Endothelial cell of umbilical vein (primary cell): ENCODE measurements at regions not wholly inside any gene's neighbourhood (a gene's known extent, or its start where the extent isn't known, plus 50 kb on each side); places are given as distances from the start of the nearest gene placed in this dataset.

ENCODE experiments used
- BruUV-seq: library from RNA; stranded (reverse); fragments of 400-500 nt; replicated peaks from 2 replicates; lab custom pipeline; 2021; lab: Mats Ljungman, UMichigan
- CTCF ChIA-PET: fragments of 300-600, 350-600 bp; sonication (Branson Sonifier 250); formaldehyde crosslinking; loops from one replicate; lab custom pipeline; 2021; ENCODE audit warnings: antibody characterized with exemption, inconsistent platforms; lab: Charles Lee
- POLR2A ChIA-PET: fragments of 300-600, 350-600 bp; sonication (Branson Sonifier 250); formaldehyde crosslinking; loops from one replicate; lab custom pipeline; 2021; ENCODE audit warnings: antibody characterized with exemption, inconsistent platforms; lab: Charles Lee
- DNase-seq: peaks from one replicate; pipeline ENCODE4 v3.0.0-alpha.2; 2011; ENCODE audit warnings: low read depth, low spot score
- FAIRE-seq: peaks from 2 replicates; lab custom pipeline; 2011; peaks lifted over from hg19 to GRCh38; lab: Jason Lieb, UNC
- H2AFZ ChIP-seq: 2 replicates; pipeline ENCODE4 v1.6.0; 2012; ENCODE audit warnings: low read depth, low read length, control low read depth, inconsistent platforms
- H3K27ac ChIP-seq: 2 replicates; pipeline ENCODE4 v1.5.1; 2011; ENCODE audit warnings: low read depth, mild to moderate bottlenecking, control low read depth, low read length, moderate library complexity; ENCODE audit not compliant: insufficient read depth
- H3K27me3 ChIP-seq, 2 experiments: 2 replicates each; pipeline versions ENCODE4 v1.6.0 to v1.6.1; 2011; ENCODE audit warnings: low read length in 2 of 2, mixed read lengths in 1 of 2; ENCODE audit not compliant: control insufficient read depth in 2 of 2, insufficient read depth in 2 of 2
- H3K36me3 ChIP-seq, 2 experiments: 2 replicates in 1 of 2; 3 replicates in 1 of 2; pipeline ENCODE4 v1.5.1; 2011; ENCODE audit warnings: low read length in 2 of 2, mild to moderate bottlenecking in 1 of 2, moderate library complexity in 1 of 2; ENCODE audit not compliant: control insufficient read depth in 2 of 2, insufficient read depth in 2 of 2; ENCODE audit errors: extremely low read depth in 1 of 2
- H3K4me1 ChIP-seq: 3 replicates; pipeline ENCODE4 v1.5.1; 2011; ENCODE audit warnings: mild to moderate bottlenecking, low read length; ENCODE audit not compliant: control insufficient read depth, insufficient read depth; ENCODE audit errors: extremely low read depth
- H3K4me2 ChIP-seq: 2 replicates; pipeline ENCODE4 v1.6.1; 2011; ENCODE audit warnings: low read length, control low read depth, mixed read lengths; ENCODE audit not compliant: insufficient read depth
- H3K4me3 ChIP-seq, 3 experiments: fragments of 200-600 bp in 1 of 3; sonication (generic), shearing (Covaris generic) in 1 of 3; replicated peaks in 1 of 3; 2 replicates each; pipeline ENCODE4 v1.5.1; 2011 to 2016; ENCODE audit warnings: control low read depth in 3 of 3, low read length in 3 of 3, mild to moderate bottlenecking in 2 of 3, inconsistent platforms in 1 of 3, low read depth in 1 of 3, moderate library complexity in 1 of 3; ENCODE audit not compliant: insufficient read depth in 1 of 3
- H3K79me2 ChIP-seq: 2 replicates; pipeline ENCODE4 v1.6.0; 2012; ENCODE audit warnings: low read length, inconsistent platforms; ENCODE audit not compliant: control insufficient read depth, insufficient read depth
- H3K9ac ChIP-seq: replicated peaks from 2 replicates; pipeline ENCODE3; 2011; ENCODE audit warnings: low read length, control low read depth; ENCODE audit not compliant: insufficient read depth; ENCODE audit errors: extremely low read depth
- H3K9me1 ChIP-seq: replicated peaks from 3 replicates; pipeline ENCODE4 v1.6.0; 2011; ENCODE audit warnings: mild to moderate bottlenecking, low read length; ENCODE audit not compliant: control insufficient read depth, insufficient read depth; ENCODE audit errors: extremely low read depth
- H3K9me3 ChIP-seq: replicated peaks from 2 replicates; pipeline ENCODE4 v1.5.1; 2012; ENCODE audit warnings: low read length, inconsistent platforms; ENCODE audit not compliant: control insufficient read depth, insufficient read depth
- H4K20me1 ChIP-seq: replicated peaks from 2 replicates; pipeline ENCODE3; 2011; ENCODE audit warnings: mild to moderate bottlenecking, low read length; ENCODE audit not compliant: control insufficient read depth, insufficient read depth; ENCODE audit errors: extremely low read depth
- EZH2 ChIP-seq: IDR thresholded peaks from 2 replicates; pipeline ENCODE4 v1.6.1; 2012; ENCODE audit warnings: borderline replicate concordance, low read depth, mild to moderate bottlenecking, moderate library complexity, low read length, inconsistent platforms; ENCODE audit not compliant: severe bottlenecking
- FOS ChIP-seq: IDR thresholded peaks from 2 replicates; pipeline ENCODE4 v1.6.1; 2011; ENCODE audit warnings: mild to moderate bottlenecking, low read length, moderate library complexity, borderline replicate concordance; ENCODE audit not compliant: insufficient read depth
- GATA2 ChIP-seq: IDR thresholded peaks from 2 replicates; pipeline ENCODE4 v1.7.0; 2011; ENCODE audit warnings: low read depth, mild to moderate bottlenecking, moderate library complexity, mixed read lengths, low read length; ENCODE audit not compliant: insufficient read length, insufficient read depth
- JUN ChIP-seq: IDR thresholded peaks from 2 replicates; pipeline ENCODE4 v1.6.1; 2011; ENCODE audit warnings: borderline replicate concordance, low read depth; ENCODE audit not compliant: insufficient read length, insufficient read depth
- MYC ChIP-seq: IDR thresholded peaks from one replicate; pipeline ENCODE4 v1.6.1; 2011; ENCODE audit warnings: mild to moderate bottlenecking, low read depth, low read length
- POLR2A ChIP-seq: IDR thresholded peaks from 2 replicates; pipeline ENCODE4 v1.6.1; 2012; ENCODE audit warnings: low read depth, mild to moderate bottlenecking, control low read depth, low read length
- POLR2AphosphoS5 ChIP-seq: IDR thresholded peaks from 2 replicates; pipeline ENCODE4 v1.6.1; 2012; ENCODE audit warnings: low read depth, mild to moderate bottlenecking, control low read depth, low read length, moderate library complexity; ENCODE audit not compliant: insufficient read depth
- dilution Hi-C: fragments of 300-500 bp; cut with MboI; formaldehyde crosslinking; loops from one replicate; pipeline ENCODE4 v1.15.0; 2019; ENCODE audit warnings: low sequenced_read_pairs; ENCODE audit not compliant: extremely low pct_ligation_motif_present
- intact Hi-C: fragments of 100-400 bp; cut with micrococcal nuclease; formaldehyde crosslinking; loops from one replicate; pipeline ENCODE4 v1.10.0; 2022
- TF ChIP-seq, protein P1 (sequence below), 2 donors: IDR thresholded peaks; 1 replicate in 1 of 2; 2 replicates in 1 of 2; pipeline ENCODE4 v1.5.1; 2011; ENCODE audit warnings: low read length in 2 of 2, mild to moderate bottlenecking in 2 of 2, moderate library complexity in 2 of 2, control low read depth in 1 of 2, inconsistent platforms in 1 of 2, low read depth in 1 of 2; ENCODE audit not compliant: insufficient read depth in 1 of 2; ENCODE audit errors: extremely low read depth in 1 of 2
- TF ChIP-seq, protein P2 (sequence below): IDR thresholded peaks from 2 replicates; pipeline ENCODE4 v1.6.1; 2011; ENCODE audit not compliant: insufficient read depth, insufficient read length

- TF ChIP-seq MYC (no peak), GATA2 (no peak), EZH2 (no peak), FOS (no peak), JUN (no peak), POLR2AphosphoS5 (no peak), POLR2A (no peak)
- TF ChIP-seq, protein P1, sequence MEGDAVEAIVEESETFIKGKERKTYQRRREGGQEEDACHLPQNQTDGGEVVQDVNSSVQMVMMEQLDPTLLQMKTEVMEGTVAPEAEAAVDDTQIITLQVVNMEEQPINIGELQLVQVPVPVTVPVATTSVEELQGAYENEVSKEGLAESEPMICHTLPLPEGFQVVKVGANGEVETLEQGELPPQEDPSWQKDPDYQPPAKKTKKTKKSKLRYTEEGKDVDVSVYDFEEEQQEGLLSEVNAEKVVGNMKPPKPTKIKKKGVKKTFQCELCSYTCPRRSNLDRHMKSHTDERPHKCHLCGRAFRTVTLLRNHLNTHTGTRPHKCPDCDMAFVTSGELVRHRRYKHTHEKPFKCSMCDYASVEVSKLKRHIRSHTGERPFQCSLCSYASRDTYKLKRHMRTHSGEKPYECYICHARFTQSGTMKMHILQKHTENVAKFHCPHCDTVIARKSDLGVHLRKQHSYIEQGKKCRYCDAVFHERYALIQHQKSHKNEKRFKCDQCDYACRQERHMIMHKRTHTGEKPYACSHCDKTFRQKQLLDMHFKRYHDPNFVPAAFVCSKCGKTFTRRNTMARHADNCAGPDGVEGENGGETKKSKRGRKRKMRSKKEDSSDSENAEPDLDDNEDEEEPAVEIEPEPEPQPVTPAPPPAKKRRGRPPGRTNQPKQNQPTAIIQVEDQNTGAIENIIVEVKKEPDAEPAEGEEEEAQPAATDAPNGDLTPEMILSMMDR (IDR thresholded peaks at IDR 0.05; ENCODE audit: extremely low read depth in 1 of 2, insufficient read depth in 1 of 2, low read depth in 1 of 2, low read length in 2 of 2): no peak
- TF ChIP-seq, protein P2, sequence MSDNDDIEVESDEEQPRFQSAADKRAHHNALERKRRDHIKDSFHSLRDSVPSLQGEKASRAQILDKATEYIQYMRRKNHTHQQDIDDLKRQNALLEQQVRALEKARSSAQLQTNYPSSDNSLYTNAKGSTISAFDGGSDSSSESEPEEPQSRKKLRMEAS: no peak
- no peak overlapping the region for H3K9ac ChIP-seq
- DNase-seq (no peak), FAIRE-seq (no peak)
- no TSS peak for BruUV-seq
- H3K4me2 ChIP-seq: no peak overlapping the region
- intact Hi-C loops: no loop called here
- H3K27ac ChIP-seq: no peak overlapping the region
- dilution Hi-C loops: no loop called here
- no peaks in the 10 kb centered on the region for H3K9me3 ChIP-seq
- no peaks in the 10 kb centered on the region for H3K9me1 ChIP-seq
- H4K20me1 ChIP-seq: no peaks in the 10 kb centered on the region
- ChIA-PET POLR2A (no interaction called here), CTCF (interaction anchor here (1.0 kb wide), 1 partner anchor 627 kb away, joined by 3 read pairs; no protein-coding TSS in a partner anchor)
- no peaks in the 10 kb centered on the region for H3K4me1 ChIP-seq
- H3K27me3 ChIP-seq: no peaks in the 10 kb centered on the region
- no peaks in the 10 kb centered on the region for H3K36me3 ChIP-seq
- no peaks in the 10 kb centered on the region for H3K79me2 ChIP-seq
- H2AFZ ChIP-seq: no peak overlapping the region
- H3K4me3 ChIP-seq: no peak overlapping the region
These were observed 653.0 kb upstream of the BOD1L1 start for GRCh38 chr4:14280567-14280966.
